EL (cell line): ENCODE measurements at regions not wholly inside any gene's neighbourhood (a gene's known extent, or its start where the extent isn't known, plus 50 kb on each side); places are given as distances from the start of the nearest gene placed in this dataset.

Experiments
- DNase-seq: peaks from one replicate; pipeline ENCODE4 v3.0.0-alpha.2; 2016

GRCh38 chr3:180829409-180830405 lies 82.8 kb upstream of the FXR1 start:
- DNase-seq: no peak

- DNase-seq: no peak
Measured at GRCh38 chr3:180835501-180835900, 77.0 kb upstream of the FXR1 start.

GRCh38 chr3:180836766-180837165 lies 75.7 kb upstream of the FXR1 start:
- DNase-seq: no peak

GRCh38 chr3:180854887-180855286 lies 57.6 kb upstream of the FXR1 start:
- no peak for DNase-seq

GRCh38 chr3:180855364-180855763 lies 57.1 kb upstream of the FXR1 start:
- peak; percentile 4 for DNase-seq

- DNase-seq: no peak
Measured at GRCh38 chr3:180855956-180856355, 56.5 kb upstream of the FXR1 start.

GRCh38 chr3:180860180-180860858 lies 52.2 kb upstream of the FXR1 start:
- no peak for DNase-seq
